Adrenal gland (tissue), 5 donors: ENCODE measurements at regions not wholly inside any gene's neighbourhood (a gene's known extent, or its start where the extent isn't known, plus 50 kb on each side); places are given as distances from the start of the nearest gene placed in this dataset.

ENCODE experiments used
- POLR2A ChIP-seq, 2 donors: fragments of 450-650 bp; IDR thresholded peaks; one replicate each; pipeline ENCODE4 v1.6.1; 2017; ENCODE audit warnings: antibody characterized with exemption in 2 of 2, mild to moderate bottlenecking in 2 of 2, moderate library complexity in 1 of 2
- TF ChIP-seq, protein P1 (sequence below), 6 experiments: fragments of 450-650 bp in 4 of 6; fragments of 200-600 bp in 2 of 6; sonication (generic) in 1 of 6; IDR thresholded peaks; 1 replicate in 5 of 6; 2 replicates in 1 of 6; pipeline versions ENCODE4 v1.5.1 to v1.8.0; 2016 to 2021; ENCODE audit warnings: antibody characterized with exemption in 6 of 6, mild to moderate bottlenecking in 2 of 6, moderate library complexity in 1 of 6
- donor health status: DM: no; HTN: no; CAD: no.

DNA sequence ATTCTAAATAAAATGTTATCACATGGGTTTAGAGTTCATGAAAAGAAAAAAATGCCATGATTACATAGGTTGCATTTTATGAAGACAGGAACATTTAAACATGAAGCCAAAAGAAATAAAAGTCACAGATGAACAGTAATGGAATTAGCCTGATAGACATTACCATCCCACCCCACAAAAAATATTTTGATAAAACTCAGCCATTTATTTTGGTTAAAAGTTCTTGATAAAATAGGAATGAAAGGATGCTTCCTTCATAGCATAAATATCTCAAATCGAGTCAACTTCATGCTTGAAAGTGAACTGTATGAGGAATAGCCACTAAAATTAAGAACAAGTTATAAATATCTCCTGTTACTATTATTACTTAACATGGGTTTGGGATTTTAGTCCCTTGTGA is 101.9 kb upstream of the TMC3 start:
- TF ChIP-seq POLR2A (IDR thresholded peaks at IDR 0.05) = no peak
- TF ChIP-seq, protein P1, sequence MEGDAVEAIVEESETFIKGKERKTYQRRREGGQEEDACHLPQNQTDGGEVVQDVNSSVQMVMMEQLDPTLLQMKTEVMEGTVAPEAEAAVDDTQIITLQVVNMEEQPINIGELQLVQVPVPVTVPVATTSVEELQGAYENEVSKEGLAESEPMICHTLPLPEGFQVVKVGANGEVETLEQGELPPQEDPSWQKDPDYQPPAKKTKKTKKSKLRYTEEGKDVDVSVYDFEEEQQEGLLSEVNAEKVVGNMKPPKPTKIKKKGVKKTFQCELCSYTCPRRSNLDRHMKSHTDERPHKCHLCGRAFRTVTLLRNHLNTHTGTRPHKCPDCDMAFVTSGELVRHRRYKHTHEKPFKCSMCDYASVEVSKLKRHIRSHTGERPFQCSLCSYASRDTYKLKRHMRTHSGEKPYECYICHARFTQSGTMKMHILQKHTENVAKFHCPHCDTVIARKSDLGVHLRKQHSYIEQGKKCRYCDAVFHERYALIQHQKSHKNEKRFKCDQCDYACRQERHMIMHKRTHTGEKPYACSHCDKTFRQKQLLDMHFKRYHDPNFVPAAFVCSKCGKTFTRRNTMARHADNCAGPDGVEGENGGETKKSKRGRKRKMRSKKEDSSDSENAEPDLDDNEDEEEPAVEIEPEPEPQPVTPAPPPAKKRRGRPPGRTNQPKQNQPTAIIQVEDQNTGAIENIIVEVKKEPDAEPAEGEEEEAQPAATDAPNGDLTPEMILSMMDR (IDR thresholded peaks at IDR 0.05) = no peak
